Karpas-422 (cell line): ENCODE measurements at regions not wholly inside any gene's neighbourhood (a gene's known extent, or its start where the extent isn't known, plus 50 kb on each side); places are given as distances from the start of the nearest gene placed in this dataset.

Experiments used
- DNase-seq: peaks from one replicate; pipeline ENCODE4 v3.0.0-alpha.2; 2015
- H2AFZ ChIP-seq: fragments of 200-600 bp; sonication (generic); 2 replicates; pipeline ENCODE4 v1.6.1; 2014; ENCODE audit warnings: antibody characterized with exemption, low read length, mixed read lengths
- H3K27ac ChIP-seq: fragments of 200-600 bp; sonication (generic); 2 replicates; pipeline ENCODE4 v1.5.1; 2014; ENCODE audit warnings: mild to moderate bottlenecking, low read length, moderate library complexity
- H3K27me3 ChIP-seq: fragments of 200-600 bp; sonication (generic); 2 replicates; pipeline ENCODE4 v1.6.1; 2014; ENCODE audit warnings: low read length, mixed read lengths
- H3K36me3 ChIP-seq: fragments of 200-600 bp; sonication (generic); 2 replicates; pipeline ENCODE4 v1.6.1; 2014; ENCODE audit warnings: low read length, mixed read lengths; ENCODE audit not compliant: insufficient read depth
- H3K4me1 ChIP-seq: fragments of 200-600 bp; sonication (generic); 2 replicates; pipeline ENCODE4 v1.6.1; 2014; ENCODE audit warnings: mild to moderate bottlenecking, low read length, mixed read lengths
- H3K4me2 ChIP-seq: fragments of 200-600 bp; sonication (generic); 2 replicates; pipeline ENCODE4 v1.6.1; 2014; ENCODE audit warnings: low read length, low read depth, mild to moderate bottlenecking; ENCODE audit not compliant: poor library complexity, severe bottlenecking
- H3K4me3 ChIP-seq: fragments of 200-600 bp; sonication (generic); 2 replicates; pipeline ENCODE4 v1.5.1; 2014; ENCODE audit warnings: mild to moderate bottlenecking, antibody characterized with exemption, low read length, mixed read lengths
- H3K79me2 ChIP-seq: fragments of 200-600 bp; sonication (generic); 2 replicates; pipeline ENCODE4 v1.6.1; 2014; ENCODE audit warnings: mild to moderate bottlenecking, low read length, mixed read lengths
- H3K9ac ChIP-seq: fragments of 200-600 bp; sonication (generic); 2 replicates; pipeline ENCODE4 v1.6.0; 2014; ENCODE audit warnings: low read length
- H3K9me2 ChIP-seq: fragments of 200-600 bp; sonication (generic), shearing (Covaris generic); replicated peaks from 2 replicates; pipeline ENCODE4 v1.6.0; 2014; ENCODE audit warnings: mild to moderate bottlenecking, low read length, moderate library complexity; ENCODE audit not compliant: insufficient read depth
- H3K9me3 ChIP-seq: fragments of 300-700, 200-600 bp; sonication (generic); 2 replicates; pipeline ENCODE4 v1.6.1; 2014; ENCODE audit warnings: low read length, mixed read lengths
- H4K20me1 ChIP-seq: fragments of 200-600 bp; sonication (generic); 2 replicates; pipeline ENCODE4 v1.6.1; 2014; ENCODE audit warnings: mild to moderate bottlenecking, antibody characterized with exemption, low read length, low read depth; ENCODE audit not compliant: insufficient read depth

- no peak overlapping the region for H3K27ac ChIP-seq
- no peak overlapping the region for H2AFZ ChIP-seq
- no peak overlapping the region for H3K9ac ChIP-seq
- H3K79me2 ChIP-seq = no peaks in the 10 kb centered on the region
- no peaks in the 10 kb centered on the region for H3K27me3 ChIP-seq
- no peaks in the 10 kb centered on the region for H3K9me2 ChIP-seq
- no peak overlapping the region for H3K4me2 ChIP-seq
- no peak for DNase-seq
- H4K20me1 ChIP-seq = no peaks in the 10 kb centered on the region
- H3K4me1 ChIP-seq = no peaks in the 10 kb centered on the region
- H3K4me3 ChIP-seq = no peak overlapping the region
- H3K36me3 ChIP-seq = no peaks in the 10 kb centered on the region
- 0 out of 2 replicates have a peak, but pooled peaks cover 2% of the 10 kb centered on the region for H3K9me3 ChIP-seq
Measured at GRCh38 chr2:4417771-4418170, 714.4 kb downstream of the DCDC2C start.

GRCh38 chr2:4420032-4420431 is 716.7 kb downstream of the DCDC2C start:
- Histone ChIP-seq H3K27ac (no peak overlapping the region), H3K4me1 (no peaks in the 10 kb centered on the region), H3K79me2 (no peaks in the 10 kb centered on the region), H3K4me3 (no peak overlapping the region), H3K27me3 (no peaks in the 10 kb centered on the region), H2AFZ (no peak overlapping the region), H4K20me1 (no peaks in the 10 kb centered on the region), H3K9me2 (no peaks in the 10 kb centered on the region), H3K9ac (no peak overlapping the region), H3K9me3 (0 out of 2 replicates have a peak, but pooled peaks cover 2% of the 10 kb centered on the region), H3K36me3 (no peaks in the 10 kb centered on the region), H3K4me2 (no peak overlapping the region)
- DNase-seq = no peak

DNA sequence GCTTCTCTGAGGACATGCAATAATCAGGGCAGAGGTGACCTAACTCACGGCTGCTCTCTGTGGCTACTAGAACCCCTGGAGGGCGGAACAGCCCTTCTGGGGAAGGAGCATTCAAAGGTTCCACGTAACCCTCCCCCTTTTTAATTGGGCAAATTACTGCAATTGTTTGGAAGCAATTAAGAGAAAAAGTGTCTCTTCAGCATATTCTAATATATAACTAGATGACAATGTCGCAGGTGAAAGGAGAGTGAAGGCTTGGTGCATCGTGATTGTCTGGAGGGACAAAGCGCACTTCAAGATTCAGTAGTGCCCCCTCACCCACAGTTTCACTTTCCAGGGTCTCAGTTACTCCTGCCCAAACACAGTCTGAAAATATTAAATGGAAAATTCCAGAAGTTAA is 720.8 kb downstream of the DCDC2C start:
- H3K36me3 ChIP-seq = no peaks in the 10 kb centered on the region
- no peak for DNase-seq
- no peak overlapping the region for H3K4me2 ChIP-seq
- H3K9ac ChIP-seq = no peak overlapping the region
- H4K20me1 ChIP-seq = no peaks in the 10 kb centered on the region
- no peaks in the 10 kb centered on the region for H3K9me3 ChIP-seq
- no peaks in the 10 kb centered on the region for H3K79me2 ChIP-seq
- H3K9me2 ChIP-seq = no peaks in the 10 kb centered on the region
- H3K4me3 ChIP-seq = no peak overlapping the region
- no peak overlapping the region for H2AFZ ChIP-seq
- H3K4me1 ChIP-seq = no peaks in the 10 kb centered on the region
- H3K27me3 ChIP-seq = no peaks in the 10 kb centered on the region
- H3K27ac ChIP-seq = no peak overlapping the region

- Histone ChIP-seq H3K79me2 (no peaks in the 10 kb centered on the region), H3K9me3 (no peaks in the 10 kb centered on the region), H3K36me3 (no peaks in the 10 kb centered on the region), H2AFZ (no peak overlapping the region), H4K20me1 (no peaks in the 10 kb centered on the region), H3K9me2 (no peaks in the 10 kb centered on the region), H3K4me2 (no peak overlapping the region), H3K4me3 (no peak overlapping the region), H3K9ac (no peak overlapping the region), H3K27me3 (no peaks in the 10 kb centered on the region), H3K4me1 (no peaks in the 10 kb centered on the region), H3K27ac (no peak overlapping the region)
- DNase-seq = no peak
Measured at GRCh38 chr2:4427083-4427482, 723.7 kb downstream of the DCDC2C start.

DNA sequence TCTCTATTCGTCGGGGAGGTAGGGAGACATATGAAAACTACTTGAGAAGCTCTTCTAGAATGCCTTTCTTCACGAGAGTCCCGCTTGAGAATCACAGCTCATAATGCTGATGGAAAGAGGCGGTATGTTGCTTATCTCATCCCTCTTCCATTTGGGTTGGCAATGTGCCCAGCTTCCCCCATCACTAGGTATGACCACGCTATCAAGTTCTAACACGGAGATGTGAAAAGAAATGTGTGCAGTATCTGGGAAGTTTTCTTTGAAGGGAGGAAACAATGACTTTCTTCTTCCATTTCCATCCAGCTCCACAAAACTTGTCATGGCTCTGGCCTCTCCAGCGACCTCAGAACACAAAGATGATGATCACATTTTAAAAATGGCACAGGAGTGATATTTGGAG is 742.4 kb downstream of the DCDC2C start:
- H3K36me3 ChIP-seq = no peaks in the 10 kb centered on the region
- no peak overlapping the region for H3K4me3 ChIP-seq
- no peaks in the 10 kb centered on the region; the same call in 1 of the 2 replicates for H3K9me3 ChIP-seq
- no peaks in the 10 kb centered on the region for H3K79me2 ChIP-seq
- H3K9me2 ChIP-seq = no peaks in the 10 kb centered on the region
- H4K20me1 ChIP-seq = no peaks in the 10 kb centered on the region
- no peak for DNase-seq
- H3K4me2 ChIP-seq = no peak overlapping the region
- no peak overlapping the region for H3K27ac ChIP-seq
- no peak overlapping the region for H3K9ac ChIP-seq
- H3K27me3 ChIP-seq = no peaks in the 10 kb centered on the region
- H2AFZ ChIP-seq = no peak overlapping the region
- H3K4me1 ChIP-seq = no peaks in the 10 kb centered on the region

GRCh38 chr2:4454907-4455306 is 751.5 kb downstream of the DCDC2C start:
- Histone ChIP-seq H3K4me3 (no peak overlapping the region), H3K36me3 (no peaks in the 10 kb centered on the region), H3K79me2 (no peaks in the 10 kb centered on the region), H3K9me3 (no peaks in the 10 kb centered on the region), H3K27ac (no peak overlapping the region), H3K9ac (no peak overlapping the region), H3K4me1 (no peaks in the 10 kb centered on the region), H4K20me1 (no peaks in the 10 kb centered on the region), H3K9me2 (no peaks in the 10 kb centered on the region), H3K4me2 (no peak overlapping the region), H2AFZ (no peak overlapping the region), H3K27me3 (no peaks in the 10 kb centered on the region)
- DNase-seq = no peak

GRCh38 chr2:4455486-4456155 is 752.2 kb downstream of the DCDC2C start:
- Histone ChIP-seq H3K79me2 (no peaks in the 10 kb centered on the region), H3K9me2 (no peaks in the 10 kb centered on the region), H3K9me3 (no peaks in the 10 kb centered on the region), H3K4me2 (no peak overlapping the region), H3K36me3 (no peaks in the 10 kb centered on the region), H3K4me1 (no peaks in the 10 kb centered on the region), H4K20me1 (no peaks in the 10 kb centered on the region), H3K4me3 (no peak overlapping the region), H2AFZ (no peak overlapping the region), H3K9ac (no peak overlapping the region), H3K27me3 (no peaks in the 10 kb centered on the region), H3K27ac (no peak overlapping the region)
- no peak for DNase-seq

DNA sequence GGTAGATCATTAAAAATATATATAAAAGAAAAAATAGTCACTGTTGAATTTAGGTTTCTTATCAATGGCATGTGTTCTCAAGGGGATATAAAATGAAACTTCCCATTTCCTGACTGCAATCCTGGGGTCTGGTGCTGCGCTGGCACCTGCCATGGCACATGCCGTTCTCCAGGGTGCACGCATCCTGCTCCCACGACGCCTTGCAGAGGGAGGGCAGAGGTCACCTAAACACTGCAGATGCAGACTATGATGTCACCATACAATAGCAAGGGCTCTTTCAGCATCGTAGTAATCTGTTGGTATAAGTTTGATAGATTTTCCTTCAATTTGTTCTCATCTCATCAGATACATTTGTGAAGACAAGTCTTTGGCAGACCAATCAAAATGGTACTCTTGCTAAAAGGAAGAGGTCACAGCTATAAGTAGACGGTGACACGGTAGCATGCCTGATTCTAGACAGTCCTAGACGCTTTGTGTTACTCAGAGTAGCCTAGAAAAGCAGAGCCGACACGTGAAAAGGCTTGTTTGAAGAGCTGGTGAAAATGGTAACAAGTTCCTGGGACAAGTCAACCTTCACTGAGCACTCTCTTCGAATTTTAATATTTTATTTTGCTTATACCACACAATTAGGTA is 761.4 kb downstream of the DCDC2C start:
- Histone ChIP-seq H4K20me1 (no peaks in the 10 kb centered on the region), H3K9ac (no peak overlapping the region)

More for the DNA sequence above, 761.4 kb downstream of the DCDC2C start:
- no peak overlapping the region for H3K4me3 ChIP-seq
- no peak for DNase-seq
- no peaks in the 10 kb centered on the region for H3K27me3 ChIP-seq
- H2AFZ ChIP-seq = no peak overlapping the region
- H3K4me1 ChIP-seq = no peaks in the 10 kb centered on the region
- no peaks in the 10 kb centered on the region for H3K9me3 ChIP-seq
- H3K36me3 ChIP-seq = no peaks in the 10 kb centered on the region
- H3K27ac ChIP-seq = no peak overlapping the region
- H3K9me2 ChIP-seq = no peaks in the 10 kb centered on the region
- no peak overlapping the region for H3K4me2 ChIP-seq
- H3K79me2 ChIP-seq = no peaks in the 10 kb centered on the region
